Frontal cortex (tissue), 4 donors: ENCODE measurements at regions not wholly inside any gene's neighbourhood (a gene's known extent, or its start where the extent isn't known, plus 50 kb on each side); places are given as distances from the start of the nearest gene placed in this dataset. TPM values are rescaled to one million over a fixed set of nuclear protein-coding genes. Genes with fewer than 3 reads are reported as not detected.
"Not testable (repeated sequence)": the region's sequence is repeated elsewhere in the genome, so short reads cannot be mapped to it uniquely, and the experiment has no call there.

ENCODE experiments used
- DNase-seq, 2 donors: peaks; one replicate each; pipeline ENCODE4 v3.0.0; 2012; ENCODE audit warnings: low spot score in 2 of 2
- FAIRE-seq: peaks from 2 replicates; lab custom pipeline; 2012; peaks lifted over from hg19 to GRCh38; lab: Jason Lieb, UNC
- small RNA-seq: library from RNA; depleted of rRNA; stranded (forward); fragments of <200 nt; gene quantifications from one replicate; pipeline ENCODE3, GENCODE V24; 2014
- donor health status: control.
- donor health status: control.
- donor health status: control.

DNA sequence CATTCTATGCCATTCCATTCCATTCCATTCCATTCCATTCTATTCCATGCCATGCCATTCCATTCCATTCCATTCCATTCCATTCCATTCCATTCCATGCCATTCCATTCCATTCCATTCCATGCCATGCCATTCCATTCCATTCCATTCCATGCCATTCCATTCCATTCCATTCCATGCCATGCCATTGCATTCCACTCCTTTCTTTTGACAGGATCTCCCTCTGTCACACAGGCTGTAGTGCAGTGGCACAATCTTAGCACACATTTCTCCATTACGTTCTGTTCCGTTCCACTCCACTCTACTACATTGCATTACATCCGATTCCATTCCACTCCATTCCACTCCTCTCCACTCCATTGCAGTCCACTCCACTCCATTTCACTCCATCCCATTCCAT lies 637.9 kb downstream of the TP53TG3F start:
- DNase-seq, FAIRE-seq: not testable (repeated sequence)

DNA sequence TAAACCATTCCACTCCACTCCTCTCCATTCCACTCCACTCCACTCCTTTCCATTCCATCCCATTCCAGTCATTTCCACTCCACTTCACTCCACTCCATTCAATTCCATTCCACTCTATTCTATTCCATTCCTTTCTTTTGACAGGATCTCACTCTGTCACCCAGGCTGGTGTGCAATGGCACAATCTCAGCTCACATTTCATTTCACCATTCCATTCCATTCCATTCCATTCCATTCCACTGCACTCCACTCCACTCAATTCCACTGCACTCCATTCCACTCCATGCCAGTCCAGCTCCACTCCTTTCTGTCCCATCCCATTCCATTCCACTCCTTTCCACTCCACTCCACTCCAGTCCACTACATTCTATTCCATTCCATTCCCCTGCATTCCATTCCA lies 638.6 kb downstream of the TP53TG3F start:
- DNase-seq, FAIRE-seq: not testable (repeated sequence)

DNA sequence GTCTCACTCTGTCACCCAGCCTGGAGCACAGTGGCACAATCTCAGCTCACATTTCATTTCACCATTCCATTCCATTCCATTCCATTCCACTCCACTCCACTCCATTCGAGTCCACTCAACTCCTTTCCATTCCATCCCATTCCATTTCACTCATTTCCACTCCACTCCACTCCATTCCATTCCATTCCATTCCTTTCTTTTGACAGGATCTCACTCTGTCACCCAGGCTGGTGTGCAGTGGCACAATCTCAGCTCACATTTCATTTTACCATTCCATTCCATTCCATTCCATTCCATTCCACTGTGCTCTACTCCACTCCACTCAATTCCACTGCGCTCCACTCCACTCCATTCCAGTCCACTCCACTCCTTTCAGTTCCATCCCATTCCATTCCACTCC lies 639.6 kb downstream of the TP53TG3F start:
- not testable (repeated sequence) for DNase-seq, FAIRE-seq

Small RNAs in the stretch of these regions (small RNA-seq; reads per million reads assigned to genes)
- gene AC133561.3: not detected
- gene AC133561.4: not detected
- not detected for gene AC140658.4
